ENCODE measurements at regions not wholly inside any gene's neighbourhood (a gene's known extent, or its start where the extent isn't known, plus 50 kb on each side); places are given as distances from the start of the nearest gene placed in this dataset.

DNA sequence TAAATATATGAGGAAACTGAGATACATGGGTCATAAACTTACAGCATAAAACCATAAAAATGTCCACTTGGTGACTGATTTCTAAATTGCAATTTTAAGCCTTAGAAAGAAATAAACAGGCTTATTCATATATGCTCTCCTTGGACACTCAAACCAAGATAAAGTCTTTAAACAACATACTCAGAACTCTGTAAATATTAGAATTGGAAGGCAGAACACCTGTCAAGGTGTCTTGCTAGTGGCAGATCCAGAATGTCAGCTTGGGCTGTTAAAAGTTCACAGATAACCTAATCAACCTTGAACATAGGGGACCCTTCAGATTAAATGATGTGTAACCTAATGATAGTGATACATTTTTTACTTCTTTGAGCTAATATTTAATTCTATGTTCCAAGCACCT, 208.1 kb upstream of the ARSJ start:
- H4K91ac ChIP-seq (replicated peaks; ENCODE audit: insufficient read length, low read length): no peak overlapping the region
- no peak overlapping the region for H4K8ac ChIP-seq (ENCODE audit: extremely low read depth, insufficient read depth, low read length)

More for the DNA sequence above, 208.1 kb upstream of the ARSJ start:
- H2BK5ac ChIP-seq (ENCODE audit: low read depth, low read length): no peak overlapping the region
- no peak overlapping the region for H3K27ac ChIP-seq (ENCODE audit: low read depth, low read length)
- H3K18ac ChIP-seq (ENCODE audit: extremely low read depth, low read length): no peak overlapping the region
- no peak overlapping the region for H3K4ac ChIP-seq (replicated peaks; ENCODE audit: insufficient read length, low read depth, low read length)
- TF ChIP-seq, protein P1, sequence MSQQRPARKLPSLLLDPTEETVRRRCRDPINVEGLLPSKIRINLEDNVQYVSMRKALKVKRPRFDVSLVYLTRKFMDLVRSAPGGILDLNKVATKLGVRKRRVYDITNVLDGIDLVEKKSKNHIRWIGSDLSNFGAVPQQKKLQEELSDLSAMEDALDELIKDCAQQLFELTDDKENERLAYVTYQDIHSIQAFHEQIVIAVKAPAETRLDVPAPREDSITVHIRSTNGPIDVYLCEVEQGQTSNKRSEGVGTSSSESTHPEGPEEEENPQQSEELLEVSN (IDR thresholded peaks at IDR 0.05): no peak
- TF ChIP-seq RXRA (IDR thresholded peaks at IDR 0.05; ENCODE audit: insufficient read depth, low read depth, low read length) (no peak), EGR1 (IDR thresholded peaks at IDR 0.05; ENCODE audit: borderline replicate concordance, low read depth, low read length) (no peak), CREB1 (IDR thresholded peaks at IDR 0.05) (no peak), HDAC6 (IDR thresholded peaks at IDR 0.05; ENCODE audit: low read depth, low read length) (no peak), SAP30 (IDR thresholded peaks at IDR 0.05; ENCODE audit: insufficient read depth, insufficient replicate concordance, low read length) (no peak), SIX5 (IDR thresholded peaks at IDR 0.05; ENCODE audit: low read depth, low read length) (no peak), SIN3A (conservative IDR thresholded peaks at IDR 0.05 in 1 of 2, IDR thresholded peaks at IDR 0.05 in 1 of 2; ENCODE audit: low read depth in 1 of 2, low read length in 2 of 2) (no peak), TAF1 (IDR thresholded peaks at IDR 0.05; ENCODE audit: low read depth, low read length) (no peak), SP4 (IDR thresholded peaks at IDR 0.05; ENCODE audit: low read length) (no peak), SP1 (IDR thresholded peaks at IDR 0.05; ENCODE audit: low read depth, low read length) (no peak)
- TF ChIP-seq, protein P2, sequence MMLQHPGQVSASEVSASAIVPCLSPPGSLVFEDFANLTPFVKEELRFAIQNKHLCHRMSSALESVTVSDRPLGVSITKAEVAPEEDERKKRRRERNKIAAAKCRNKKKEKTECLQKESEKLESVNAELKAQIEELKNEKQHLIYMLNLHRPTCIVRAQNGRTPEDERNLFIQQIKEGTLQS (IDR thresholded peaks at IDR 0.05; ENCODE audit: insufficient read depth, low read depth, low read length): no peak
- no peaks in the 10 kb centered on the region for H3K79me2 ChIP-seq (ENCODE audit: control insufficient read depth in 1 of 2, insufficient read depth in 2 of 2, low read length in 2 of 2)
- H3K4me3 ChIP-seq (ENCODE audit: extremely low read depth in 1 of 4, insufficient read depth in 2 of 4, low read depth in 3 of 4, low read length in 4 of 4): no peak overlapping the region
- H3K56ac ChIP-seq (replicated peaks; ENCODE audit: insufficient read length, low read depth, low read length): no peak overlapping the region
- H4K5ac ChIP-seq (ENCODE audit: insufficient read length, low read depth, low read length): no peak overlapping the region
- no peak overlapping the region for H2BK120ac ChIP-seq (replicated peaks; ENCODE audit: low read depth, low read length)
- H3K79me1 ChIP-seq (ENCODE audit: low read depth, low read length): no peaks in the 10 kb centered on the region
- H3K23me2 ChIP-seq (ENCODE audit: low read depth, low read length): no peaks in the 10 kb centered on the region
- H4K20me1 ChIP-seq (replicated peaks in 1 of 2; ENCODE audit: control insufficient read depth in 1 of 2, insufficient read depth in 2 of 2, low read length in 2 of 2): no peaks in the 10 kb centered on the region
- no peak overlapping the region for H2BK12ac ChIP-seq (ENCODE audit: low read depth, low read length)
- no peaks in the 10 kb centered on the region for H3K4me1 ChIP-seq (replicated peaks in 1 of 4; ENCODE audit: control insufficient read depth in 3 of 4, insufficient read depth in 4 of 4, low read length in 3 of 4)
- ChIA-PET CTCF (ENCODE audit: partially characterized antibody) (interaction anchor here (0.6 kb wide), 1 partner anchor 867 kb away, joined by 3 read pairs; no protein-coding TSS in a partner anchor), POLR2A (ENCODE audit: partially characterized antibody) (no interaction called here)
- FAIRE-seq: no peak
- no peaks in the 10 kb centered on the region for H3K27me3 ChIP-seq (replicated peaks in 1 of 4; ENCODE audit: control insufficient read depth in 3 of 4, extremely low read depth in 1 of 4, insufficient read depth in 3 of 4, low read length in 3 of 4)
- H3K23ac ChIP-seq (ENCODE audit: insufficient read length): no peak overlapping the region
- H2BK20ac ChIP-seq (ENCODE audit: low read length): no peak overlapping the region
- H2AK5ac ChIP-seq (ENCODE audit: low read depth, low read length): no peak overlapping the region
- H3K14ac ChIP-seq (ENCODE audit: insufficient read length): no peak overlapping the region
- no peak overlapping the region for H2AFZ ChIP-seq (ENCODE audit: low read length)
- no peak for DNase-seq (ENCODE audit: low read depth in 1 of 2, low spot score in 2 of 2)
- peaks cover 8 to 14% of the 10 kb centered on the region in 2 experiments for H3K9me3 ChIP-seq (ENCODE audit: insufficient read depth in 2 of 2, low read depth in 1 of 2, low read length in 1 of 2)
- no peak overlapping the region for H2BK15ac ChIP-seq (ENCODE audit: low read length)
- H3K4me2 ChIP-seq (ENCODE audit: insufficient read depth in 1 of 2, low read depth in 2 of 2, low read length in 2 of 2): no peak overlapping the region
- H3K36me3 ChIP-seq (ENCODE audit: control insufficient read depth in 2 of 4, insufficient read depth in 4 of 4, low read length in 3 of 4): no peaks in the 10 kb centered on the region; a peak in 1 of 8 replicates
- H3K9ac ChIP-seq (replicated peaks in 1 of 4; ENCODE audit: extremely low read depth in 1 of 4, low read depth in 3 of 4, low read length in 3 of 4): no peak overlapping the region

All from H1 (cell line).